ENCODE measurements at regions not wholly inside any gene's neighbourhood (a gene's known extent, or its start where the extent isn't known, plus 50 kb on each side); places are given as distances from the start of the nearest gene placed in this dataset.
"Not testable (repeated sequence)": the region's sequence is repeated elsewhere in the genome, so short reads cannot be mapped to it uniquely, and the experiment has no call there.

DNA sequence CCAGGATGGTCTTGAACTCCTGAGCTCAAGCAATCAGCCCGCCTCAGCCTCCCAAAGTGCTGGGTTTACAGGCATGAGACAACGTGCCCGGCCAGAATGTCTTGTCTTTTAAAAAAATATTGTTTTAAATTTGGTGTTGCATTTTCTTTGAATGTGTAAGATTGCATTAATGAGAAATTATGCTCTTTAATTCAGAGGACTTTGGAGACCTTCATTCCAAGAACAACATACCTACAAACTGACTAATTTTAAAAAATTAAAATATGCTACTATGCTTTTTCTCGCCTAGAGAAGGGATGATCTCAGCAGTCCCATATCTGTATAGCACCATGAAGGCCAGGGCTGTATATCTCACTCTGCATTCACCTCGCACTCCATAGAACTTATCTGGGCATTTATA, 204.3 kb upstream of the SLC7A11 start:
- TF ChIP-seq, protein P1, sequence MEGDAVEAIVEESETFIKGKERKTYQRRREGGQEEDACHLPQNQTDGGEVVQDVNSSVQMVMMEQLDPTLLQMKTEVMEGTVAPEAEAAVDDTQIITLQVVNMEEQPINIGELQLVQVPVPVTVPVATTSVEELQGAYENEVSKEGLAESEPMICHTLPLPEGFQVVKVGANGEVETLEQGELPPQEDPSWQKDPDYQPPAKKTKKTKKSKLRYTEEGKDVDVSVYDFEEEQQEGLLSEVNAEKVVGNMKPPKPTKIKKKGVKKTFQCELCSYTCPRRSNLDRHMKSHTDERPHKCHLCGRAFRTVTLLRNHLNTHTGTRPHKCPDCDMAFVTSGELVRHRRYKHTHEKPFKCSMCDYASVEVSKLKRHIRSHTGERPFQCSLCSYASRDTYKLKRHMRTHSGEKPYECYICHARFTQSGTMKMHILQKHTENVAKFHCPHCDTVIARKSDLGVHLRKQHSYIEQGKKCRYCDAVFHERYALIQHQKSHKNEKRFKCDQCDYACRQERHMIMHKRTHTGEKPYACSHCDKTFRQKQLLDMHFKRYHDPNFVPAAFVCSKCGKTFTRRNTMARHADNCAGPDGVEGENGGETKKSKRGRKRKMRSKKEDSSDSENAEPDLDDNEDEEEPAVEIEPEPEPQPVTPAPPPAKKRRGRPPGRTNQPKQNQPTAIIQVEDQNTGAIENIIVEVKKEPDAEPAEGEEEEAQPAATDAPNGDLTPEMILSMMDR (IDR thresholded peaks at IDR 0.05; ENCODE audit: insufficient read depth, low read length, missing control alignments): no peak
- ChIA-PET POLR2A (no interaction called here), CTCF (no interaction called here)
- no peak overlapping the region for H3K4me3 ChIP-seq (ENCODE audit: low read depth, low read length)
- no peak for DNase-seq (ENCODE audit: low read depth, low spot score)

DNA sequence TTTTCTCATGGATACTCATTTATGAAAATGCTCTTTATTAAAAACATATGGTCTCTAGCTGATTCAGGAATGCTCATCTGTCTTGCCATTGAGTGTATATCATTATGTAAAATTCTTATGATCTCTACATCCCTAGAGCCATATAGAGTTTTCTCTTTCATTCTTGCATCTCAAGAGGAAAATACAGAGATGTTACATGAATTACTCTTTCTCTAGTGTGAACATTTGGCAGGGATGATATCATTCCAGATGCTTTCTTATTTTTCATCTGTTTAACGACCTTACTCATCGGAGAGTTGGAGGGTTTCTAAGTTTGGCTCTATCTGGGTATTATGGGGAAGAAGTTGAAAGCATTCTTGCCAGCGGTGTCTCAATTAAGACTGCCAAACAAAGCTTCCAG, 202.9 kb upstream of the SLC7A11 start:
- CTCF ChIA-PET: no interaction called here
- POLR2A ChIA-PET: no interaction called here
- H3K4me3 ChIP-seq (ENCODE audit: low read depth, low read length): no peak overlapping the region
- TF ChIP-seq, protein P1 (IDR thresholded peaks at IDR 0.05; ENCODE audit: insufficient read depth, low read length, missing control alignments): no peak
- DNase-seq (ENCODE audit: low read depth, low spot score): peak; percentile 41

DNA sequence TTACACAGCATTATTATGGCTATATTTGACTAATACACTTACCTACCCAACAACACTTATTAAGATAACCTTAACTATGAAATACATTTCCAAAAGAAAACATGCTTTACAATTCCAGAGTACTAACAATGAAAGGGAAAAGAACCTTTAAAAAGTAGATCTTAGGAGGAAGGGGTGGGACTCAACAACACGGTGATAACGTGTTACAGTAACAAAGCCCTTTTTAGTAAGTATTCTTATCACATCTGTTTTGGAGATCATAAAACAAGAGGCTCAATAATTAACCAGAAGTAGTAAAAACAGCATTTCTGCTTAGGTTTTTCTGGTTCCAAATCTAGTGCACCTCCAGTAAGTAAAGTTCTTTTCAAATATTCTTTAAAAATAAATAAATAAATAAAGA, 202.1 kb upstream of the SLC7A11 start:
- POLR2A ChIA-PET: no interaction called here
- CTCF ChIA-PET: no interaction called here
- H3K4me3 ChIP-seq (ENCODE audit: low read depth, low read length): no peak overlapping the region
- TF ChIP-seq, protein P1 (IDR thresholded peaks at IDR 0.05; ENCODE audit: insufficient read depth, low read length, missing control alignments): no peak
- DNase-seq (ENCODE audit: low read depth, low spot score): no peak

DNA sequence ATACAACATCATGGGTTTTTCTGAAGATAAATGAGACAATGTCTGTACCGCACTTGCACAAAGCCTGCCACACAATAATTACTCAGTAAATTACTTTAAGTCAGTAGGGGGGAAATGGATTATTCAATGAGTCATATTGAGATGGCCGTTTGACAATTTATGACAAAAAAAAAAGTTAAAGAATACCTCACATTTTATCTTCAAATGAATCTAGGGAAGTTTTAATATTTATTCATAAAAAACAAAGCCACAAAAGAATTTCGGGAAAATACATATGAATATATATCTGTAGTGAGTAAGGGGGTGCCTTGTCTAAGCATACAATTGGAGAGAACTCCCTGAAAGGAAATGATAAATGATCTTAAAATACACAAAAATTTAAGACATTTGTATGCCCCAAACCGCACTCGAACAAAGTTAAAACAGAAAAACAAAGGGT, 197.0 kb upstream of the SLC7A11 start:
- no peak overlapping the region for H3K4me3 ChIP-seq (ENCODE audit: low read depth, low read length)
- no peak for DNase-seq (ENCODE audit: low read depth, low spot score)
- TF ChIP-seq, protein P1 (IDR thresholded peaks at IDR 0.05; ENCODE audit: insufficient read depth, low read length, missing control alignments): no peak
- ChIA-PET CTCF (no interaction called here), POLR2A (no interaction called here)

DNA sequence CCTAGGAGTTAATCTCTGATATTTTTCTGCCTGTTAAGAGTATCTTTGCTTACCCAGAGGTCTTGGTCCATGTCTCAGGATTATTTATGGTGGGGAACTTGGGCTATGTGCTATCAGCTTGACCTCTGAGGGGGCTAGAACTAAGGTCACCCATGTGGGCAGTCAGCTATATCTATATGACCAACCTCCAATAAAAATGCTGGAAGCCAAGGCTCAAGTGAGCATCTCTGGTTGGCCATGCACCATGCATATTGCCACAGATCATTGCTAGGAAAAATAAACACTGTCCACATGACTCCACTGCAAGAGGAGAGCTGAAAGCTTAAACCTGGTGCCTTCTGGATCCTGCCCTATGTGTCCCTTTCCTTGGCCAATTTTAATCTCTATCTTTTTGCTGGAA, 196.5 kb upstream of the SLC7A11 start:
- CTCF ChIA-PET: no interaction called here
- no peak for DNase-seq (ENCODE audit: low read depth, low spot score)
- POLR2A ChIA-PET: no interaction called here

DNA sequence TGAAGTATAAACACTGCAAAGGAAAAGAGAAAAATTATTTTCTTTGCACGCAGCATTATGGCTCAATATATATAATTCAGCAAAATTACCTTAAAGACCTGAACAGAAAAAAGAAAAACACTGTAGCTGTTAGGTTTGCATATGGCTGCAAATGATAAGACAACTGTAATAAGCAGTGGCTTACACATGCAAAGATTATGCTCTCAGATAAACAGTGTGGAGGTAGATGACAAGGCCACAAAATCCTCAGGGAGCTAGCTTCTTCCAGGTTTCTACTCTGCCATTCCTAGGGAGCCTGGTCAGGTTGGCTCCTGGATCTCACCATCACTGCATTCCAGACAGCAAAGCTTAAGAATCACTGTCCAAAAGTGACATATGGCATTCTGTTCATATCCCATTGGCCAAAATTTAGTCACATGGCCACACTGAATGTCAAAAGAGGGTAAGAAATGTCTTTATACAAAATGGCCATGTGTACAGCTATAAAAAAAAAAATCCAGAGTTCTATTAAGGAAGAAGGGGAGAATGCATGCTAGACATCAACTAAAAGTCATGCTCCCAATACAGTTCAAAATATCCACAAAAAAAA, 195.2 kb upstream of the SLC7A11 start:
- TF ChIP-seq, protein P1 (IDR thresholded peaks at IDR 0.05; ENCODE audit: insufficient read depth, low read length, missing control alignments): no peak
- H3K4me3 ChIP-seq (ENCODE audit: low read depth, low read length): no peak overlapping the region
- DNase-seq (ENCODE audit: low read depth, low spot score): no peak
- ChIA-PET CTCF (no interaction called here), POLR2A (no interaction called here)

More for the DNA sequence above, 196.5 kb upstream of the SLC7A11 start:
- H3K4me3 ChIP-seq (ENCODE audit: low read depth, low read length): no peak overlapping the region
- TF ChIP-seq, protein P1 (IDR thresholded peaks at IDR 0.05; ENCODE audit: insufficient read depth, low read length, missing control alignments): no peak

DNA sequence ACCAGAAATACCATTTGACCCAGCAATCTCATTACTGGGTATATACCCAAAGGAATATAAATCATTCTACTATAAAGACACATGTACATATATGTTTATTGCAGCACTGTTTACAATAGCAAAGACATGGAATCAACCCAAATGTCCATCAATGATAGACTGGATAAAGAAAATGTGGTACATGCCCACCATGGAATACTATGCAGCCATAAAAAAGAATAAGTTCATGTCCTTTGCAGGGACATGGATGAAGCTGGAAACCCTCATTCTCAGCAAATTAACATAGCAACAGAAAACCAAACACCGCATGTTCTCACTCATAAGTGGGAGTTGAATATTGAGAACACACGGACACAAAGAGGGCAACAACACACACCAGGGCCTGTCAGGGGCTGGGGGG, 193.6 kb upstream of the SLC7A11 start:
- CTCF ChIA-PET; H3K4me3 ChIP-seq (ENCODE audit: low read depth, low read length); POLR2A ChIA-PET; DNase-seq (ENCODE audit: low read depth, low spot score): not testable (repeated sequence)

DNA sequence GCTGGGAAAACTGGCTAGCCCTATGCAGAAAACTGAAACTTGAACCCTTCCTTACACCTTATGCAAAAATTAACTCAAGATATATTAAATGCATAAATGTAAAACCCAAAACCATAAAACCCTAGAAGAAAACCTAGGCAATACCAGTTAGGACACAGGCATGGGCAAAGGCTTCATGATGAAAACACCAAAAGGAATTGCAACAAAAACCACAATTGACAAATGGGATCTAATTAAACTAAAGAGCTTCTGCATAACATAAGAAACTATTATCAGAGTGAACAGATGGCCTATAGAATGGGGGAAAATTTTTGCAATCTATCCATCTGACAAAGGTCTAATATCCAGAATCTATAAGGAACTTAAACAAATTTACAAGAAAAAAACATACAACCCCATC, 192.9 kb upstream of the SLC7A11 start:
- CTCF ChIA-PET; POLR2A ChIA-PET; H3K4me3 ChIP-seq (ENCODE audit: low read depth, low read length); DNase-seq (ENCODE audit: low read depth, low spot score): not testable (repeated sequence)

Data from AG04449 (cell line).